GM21447 (cell line): ENCODE measurements at regions not wholly inside any gene's neighbourhood (a gene's known extent, or its start where the extent isn't known, plus 50 kb on each side); places are given as distances from the start of the nearest gene placed in this dataset.
"Not testable (repeated sequence)": the region's sequence is repeated elsewhere in the genome, so short reads cannot be mapped to it uniquely, and the experiment has no call there.

Experiments used
- ATAC-seq: cut with Tn5 transposase; IDR thresholded peaks from one replicate; pipeline ENCODE4 v1.9.1; 2021; ENCODE audit not compliant: unreplicated experiment

DNA sequence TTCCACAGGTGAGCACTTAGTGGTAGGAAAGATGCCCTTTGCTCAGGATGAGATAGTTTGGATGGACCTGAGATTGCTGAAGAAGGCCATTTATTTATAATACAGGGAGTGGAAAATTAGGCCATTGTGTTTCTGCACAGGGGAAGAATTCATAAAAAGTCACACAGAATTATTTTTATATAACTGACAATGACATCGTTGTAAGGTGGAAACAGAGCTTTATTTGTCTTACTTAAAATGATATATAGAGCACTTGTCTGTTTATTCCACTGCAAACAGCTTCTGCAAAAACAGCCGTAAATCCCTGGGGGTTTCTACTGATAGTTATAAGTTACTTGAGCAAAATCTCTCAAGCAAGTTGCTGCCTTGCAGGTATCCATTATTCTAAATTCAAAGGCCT, 158.1 kb upstream of the ZNF521 start:
- ATAC-seq: no peak

DNA sequence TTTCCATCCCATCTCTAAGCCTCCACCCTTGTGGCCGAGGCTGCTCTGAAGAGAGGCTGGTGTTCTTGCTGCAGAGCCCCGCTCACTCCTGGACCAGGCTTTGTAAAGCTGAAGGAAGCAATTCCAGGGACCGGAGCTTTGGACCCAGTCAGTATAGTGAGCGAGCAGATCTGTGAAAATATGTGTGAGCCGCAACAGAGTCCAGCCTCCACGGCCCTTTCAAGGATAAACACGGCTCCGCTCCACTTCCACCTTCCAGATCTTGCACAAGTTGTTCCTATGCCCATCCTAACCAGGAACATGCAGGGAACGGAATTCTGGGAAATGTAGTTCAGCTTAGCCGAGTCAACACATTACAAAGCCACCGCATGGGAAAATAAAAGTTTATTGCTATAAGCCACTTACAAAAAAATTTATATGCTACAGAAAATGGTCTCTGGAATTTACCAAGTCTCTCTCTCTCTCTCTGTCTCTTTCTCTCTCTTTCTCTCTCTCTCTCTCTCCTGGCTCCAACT, 151.7 kb upstream of the ZNF521 start:
- ATAC-seq: no peak

DNA sequence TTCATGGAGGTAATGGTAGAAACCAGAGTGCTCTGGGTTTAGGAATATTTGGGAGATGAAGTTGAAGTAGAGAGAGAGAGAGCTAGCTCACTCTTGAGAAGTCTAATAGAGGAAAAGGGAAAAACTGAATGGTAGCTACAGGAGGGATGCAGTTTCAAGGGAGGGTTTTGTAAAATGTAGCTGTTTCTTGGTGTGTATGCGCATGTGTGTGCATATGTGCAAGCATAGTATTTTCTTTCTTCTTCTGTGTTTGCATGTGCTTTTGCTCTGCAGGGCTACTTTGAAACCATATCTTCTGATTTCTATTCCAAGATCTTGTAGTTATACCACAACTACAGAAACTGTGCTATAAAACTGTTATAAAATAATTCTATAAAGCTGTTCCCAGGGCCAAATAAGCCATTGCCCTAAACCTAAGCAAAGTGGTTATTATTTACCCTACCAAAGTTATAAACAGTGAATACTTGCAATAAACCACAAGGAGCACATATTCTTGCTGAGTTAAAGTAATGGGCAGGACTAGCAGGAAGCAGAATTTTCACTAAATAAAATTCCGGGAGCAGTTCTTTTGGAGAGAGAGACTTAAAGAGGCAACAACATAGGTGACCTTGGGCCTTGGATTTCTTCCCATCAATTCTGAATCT, 145.3 kb upstream of the ZNF521 start:
- ATAC-seq: no peak

DNA sequence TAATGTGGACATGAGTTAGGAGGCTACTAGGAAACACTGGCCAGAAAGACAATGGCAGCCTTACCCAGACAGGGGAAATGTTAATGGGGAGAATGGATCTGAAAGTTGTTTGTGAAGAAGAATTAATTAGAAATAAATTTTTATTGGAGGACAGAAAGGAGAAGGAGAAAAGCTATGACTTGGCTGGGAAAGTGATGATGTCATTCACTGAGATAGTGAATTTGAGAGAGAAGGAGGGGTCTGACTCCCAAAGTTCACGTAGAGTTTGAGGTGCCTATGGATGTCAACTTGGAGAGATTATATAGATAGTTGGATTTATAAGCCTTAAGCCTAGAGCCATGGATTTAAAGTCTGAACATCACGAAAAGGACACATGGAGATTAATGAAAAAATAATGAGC, 144.6 kb upstream of the ZNF521 start:
- ATAC-seq: no peak

DNA sequence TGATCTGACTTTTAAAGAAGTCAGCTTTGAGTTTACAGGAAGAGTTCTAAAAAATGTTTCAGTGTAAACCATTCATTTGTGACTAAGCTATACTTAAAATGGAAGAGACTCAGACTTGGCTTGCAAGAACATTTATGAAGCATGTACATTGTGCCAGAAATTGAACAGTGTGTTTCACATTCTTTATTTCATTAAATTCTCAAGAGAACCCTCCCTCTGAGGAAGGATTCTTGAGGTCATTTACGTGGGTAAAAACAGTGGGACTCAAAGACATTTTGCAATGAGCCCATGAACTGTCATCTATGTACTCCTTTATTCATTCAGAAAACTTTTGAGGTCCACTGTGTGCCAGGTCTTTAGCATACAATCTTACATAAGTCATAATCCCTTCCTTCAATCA, 143.6 kb upstream of the ZNF521 start:
- no peak for ATAC-seq

DNA sequence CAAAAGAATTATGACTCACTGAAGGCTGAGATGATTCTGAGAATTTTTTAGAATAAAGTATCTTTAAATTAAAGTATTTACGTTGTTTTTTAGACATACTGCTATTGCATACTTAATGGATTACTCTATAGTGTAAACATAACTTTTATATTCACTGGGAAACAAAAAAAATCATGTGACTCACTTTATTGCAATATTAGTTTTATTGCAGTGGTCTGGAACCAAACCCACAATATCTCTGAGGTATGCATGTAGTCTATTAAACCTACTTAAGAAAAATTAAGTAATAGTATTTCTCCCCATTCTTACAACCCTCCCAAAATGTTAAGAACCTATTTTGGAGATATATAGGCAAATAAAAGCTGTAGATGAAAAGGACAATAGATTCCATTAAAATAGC, 142.9 kb upstream of the ZNF521 start:
- ATAC-seq: no peak

DNA sequence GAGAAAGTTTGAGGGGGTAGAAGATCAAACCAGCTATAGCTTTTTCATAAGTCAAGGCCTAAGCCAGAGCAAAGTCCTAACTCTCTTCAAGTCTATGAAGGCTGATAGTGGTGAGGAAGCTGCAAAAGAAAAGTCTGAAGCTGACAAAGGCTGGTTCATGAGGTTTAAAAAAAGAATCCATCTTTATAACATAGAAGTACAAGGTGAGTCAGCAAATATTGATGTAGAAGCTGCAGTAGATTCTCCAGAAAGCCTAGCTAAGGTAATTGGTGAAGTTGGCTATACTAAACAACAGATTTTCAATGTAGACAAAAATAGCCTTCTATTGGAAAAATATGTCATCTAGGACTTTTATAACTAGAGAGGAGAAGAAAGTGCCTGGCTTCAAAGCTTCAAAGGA, 141.4 kb upstream of the ZNF521 start:
- ATAC-seq: no peak

DNA sequence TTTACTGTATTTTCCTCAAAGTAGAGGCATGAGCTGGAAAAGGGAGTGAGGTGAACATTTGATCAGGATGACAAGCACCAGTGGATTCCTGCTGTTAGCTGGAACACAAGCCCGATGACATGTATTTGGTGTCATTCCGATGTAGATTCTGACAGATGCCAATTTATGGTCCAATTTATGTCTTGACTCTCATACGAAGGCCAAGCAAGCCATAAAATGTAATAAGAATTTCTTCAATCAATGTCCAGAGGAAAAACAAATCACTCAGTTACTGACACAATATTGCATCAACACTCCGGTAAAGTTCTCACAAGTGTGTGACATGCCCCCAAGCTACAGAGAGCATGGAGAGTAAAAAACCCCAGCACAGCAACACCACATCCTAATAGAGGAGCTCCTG, 138.3 kb upstream of the ZNF521 start:
- no peak for ATAC-seq

DNA sequence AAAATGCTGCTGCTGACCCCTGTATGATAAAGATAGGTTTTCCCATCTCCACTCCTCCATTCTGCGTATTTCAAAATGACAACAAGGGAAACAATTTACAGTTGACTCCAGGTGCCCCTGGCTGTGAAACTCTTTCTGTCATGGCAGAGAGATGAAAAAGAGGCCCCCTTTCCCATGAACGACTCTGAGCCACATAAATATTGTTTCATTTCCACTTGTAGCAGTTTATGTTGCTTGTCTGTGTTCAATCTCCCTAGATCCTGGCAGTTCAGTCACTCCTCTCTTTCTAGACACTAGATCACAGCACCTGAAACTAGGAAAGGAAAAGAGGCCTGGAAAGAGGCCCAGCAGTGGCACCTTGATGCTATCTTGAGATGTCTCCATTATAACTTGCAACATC, 121.0 kb upstream of the ZNF521 start:
- no peak for ATAC-seq

DNA sequence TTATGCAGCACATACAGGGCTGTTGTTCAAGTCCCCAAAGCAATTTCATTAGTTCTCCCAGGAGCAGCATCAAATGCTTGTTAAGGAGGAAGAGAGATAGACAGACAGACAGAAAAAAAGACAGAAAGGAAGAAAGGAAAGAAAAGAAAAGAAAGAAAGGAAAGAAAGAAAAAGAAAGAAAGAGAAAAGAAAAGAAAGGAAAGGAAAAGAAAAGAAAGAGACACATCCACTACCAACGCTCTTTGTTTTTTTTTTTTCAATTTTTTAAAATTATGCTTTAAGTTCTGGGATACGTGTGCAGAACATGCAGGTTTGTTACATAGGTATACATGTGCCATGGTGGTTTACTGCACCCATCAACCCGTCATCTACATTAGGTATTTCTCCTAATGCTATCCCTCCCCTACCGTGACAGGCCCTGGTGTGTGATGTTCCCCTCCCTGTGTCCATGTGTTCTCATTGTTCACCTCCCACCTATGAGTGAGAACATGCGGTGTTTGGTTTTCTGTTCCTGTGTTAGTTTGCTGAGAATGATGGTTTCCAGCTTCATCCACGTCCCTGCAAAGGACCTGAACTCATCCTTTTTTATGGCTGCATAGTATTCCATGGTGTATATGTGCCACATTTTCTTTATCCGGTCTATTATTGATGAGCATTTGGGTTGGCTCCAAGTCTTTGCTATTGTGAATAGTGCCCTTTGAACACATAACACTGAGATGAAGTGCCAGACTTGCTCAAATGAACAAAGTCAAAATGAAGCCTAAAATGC, 119.0 kb upstream of the ZNF521 start:
- not testable (repeated sequence) for ATAC-seq

DNA sequence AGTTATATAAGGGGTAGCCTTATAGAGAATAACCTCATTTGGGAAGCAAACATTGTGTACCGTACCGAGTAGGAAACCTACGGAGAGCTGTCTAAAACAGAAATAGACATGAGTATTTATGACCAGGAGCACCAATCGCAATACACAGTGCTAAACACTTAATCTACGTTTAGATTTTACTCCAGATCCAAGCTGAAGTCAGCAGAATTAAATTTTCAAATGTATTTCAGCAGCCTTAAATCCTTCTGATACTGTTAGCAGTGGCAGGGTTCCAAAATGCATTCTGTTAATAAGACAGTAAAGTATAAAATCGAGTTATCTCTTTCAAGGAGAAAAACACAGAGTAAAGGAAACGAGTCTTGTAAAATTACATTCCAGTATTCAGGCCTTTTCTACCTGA, 118.1 kb upstream of the ZNF521 start:
- no peak for ATAC-seq

DNA sequence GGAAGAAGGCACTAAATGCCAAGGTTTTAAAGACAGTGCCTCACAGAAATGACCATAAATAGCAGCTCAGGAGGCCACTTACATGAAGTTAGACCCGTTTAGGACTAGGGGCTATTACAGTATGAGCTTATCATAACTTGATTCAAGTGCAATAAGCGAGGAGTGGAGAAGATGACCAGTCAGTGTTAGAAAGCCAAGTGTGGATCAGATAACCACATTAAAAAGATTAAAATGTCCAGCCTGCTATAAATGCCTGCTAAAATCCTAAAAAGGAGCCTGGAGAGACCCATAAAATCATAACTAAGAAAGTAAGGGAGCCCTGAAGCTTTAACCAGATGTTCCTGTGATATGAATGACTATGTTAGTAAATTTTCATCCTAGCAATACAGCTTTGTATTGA, 117.5 kb upstream of the ZNF521 start:
- ATAC-seq: no peak

DNA sequence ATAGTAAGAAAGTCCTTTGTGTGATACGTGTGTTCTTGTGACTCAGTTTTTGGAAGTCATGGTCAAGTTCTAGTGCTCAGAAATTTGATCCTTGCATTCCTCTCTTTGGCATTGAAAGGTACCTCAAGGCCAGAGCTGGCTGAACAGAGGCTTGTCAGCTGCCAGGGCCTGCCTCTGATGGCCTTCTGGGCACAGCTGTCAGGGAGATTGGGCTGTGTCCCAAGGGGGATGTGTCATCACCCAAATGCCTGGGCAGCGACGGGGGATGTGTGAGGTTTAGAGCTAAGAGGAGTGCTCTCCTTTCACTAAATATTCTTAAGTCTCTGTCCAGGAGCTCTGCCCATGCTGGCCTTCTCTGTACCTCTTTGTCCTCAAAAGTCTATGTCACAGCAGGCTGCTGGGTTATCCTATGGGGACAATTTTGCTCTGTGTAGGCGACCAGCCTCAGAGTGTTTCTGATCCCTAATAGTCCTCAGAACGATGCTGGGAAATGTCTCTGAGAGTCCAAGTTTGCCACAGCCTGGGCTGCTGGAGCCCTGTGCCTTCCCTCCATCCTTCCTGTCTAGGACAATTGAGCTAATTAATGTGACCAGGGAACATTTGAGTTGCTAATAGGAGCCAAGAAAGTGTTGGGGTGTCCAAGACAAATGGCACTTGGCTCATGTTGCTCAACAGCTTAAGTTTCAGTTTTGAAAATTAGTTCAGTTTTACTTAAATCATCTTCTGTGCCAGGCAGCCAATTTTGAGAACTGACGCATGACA, 115.4 kb upstream of the ZNF521 start:
- no peak for ATAC-seq

DNA sequence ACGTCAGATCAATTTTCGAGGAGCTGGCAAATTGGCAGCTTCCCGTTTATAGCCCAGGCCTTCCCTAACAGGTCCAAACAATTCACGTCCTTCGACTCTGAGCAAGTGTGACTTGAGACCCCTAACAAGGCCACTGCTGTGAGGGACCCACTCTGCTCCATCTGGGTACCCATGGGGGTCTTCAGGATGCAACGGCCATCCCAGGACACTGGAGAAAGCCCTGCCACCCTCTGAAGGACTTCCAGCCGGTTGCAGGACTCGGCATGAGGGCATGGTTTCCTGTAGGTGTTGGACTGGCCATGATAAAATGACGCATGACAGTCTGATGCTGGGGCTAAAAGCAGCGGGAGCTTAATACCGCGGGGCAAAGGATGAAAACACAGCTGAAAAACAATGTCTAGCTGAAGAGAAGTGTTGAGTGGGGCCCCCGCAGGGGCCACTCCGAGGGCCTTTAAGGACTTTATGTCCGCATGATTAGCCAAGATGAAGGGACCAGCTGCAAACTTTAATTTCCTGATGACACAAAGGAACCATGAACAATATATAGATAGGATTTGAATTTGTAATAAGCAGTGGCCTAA, 113.3 kb upstream of the ZNF521 start:
- no peak for ATAC-seq

DNA sequence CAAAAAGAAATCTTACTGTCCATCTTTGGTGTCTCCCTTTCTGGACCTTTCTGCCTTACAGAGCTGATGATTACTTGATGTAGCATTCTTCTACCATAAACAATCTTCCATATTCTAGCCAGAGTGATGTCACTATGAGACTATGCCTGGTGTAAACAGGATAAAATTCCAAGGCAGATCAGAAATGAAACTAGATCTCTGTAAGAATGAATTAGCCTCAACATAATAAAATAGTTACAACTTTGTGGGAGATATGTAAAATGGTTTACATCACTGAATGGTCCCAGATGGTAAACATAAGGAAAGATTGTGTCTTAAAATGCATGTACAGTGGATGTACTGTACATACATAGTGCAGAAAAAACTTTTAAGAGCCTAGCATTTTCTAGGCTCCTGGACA, 112.3 kb upstream of the ZNF521 start:
- ATAC-seq: no peak

DNA sequence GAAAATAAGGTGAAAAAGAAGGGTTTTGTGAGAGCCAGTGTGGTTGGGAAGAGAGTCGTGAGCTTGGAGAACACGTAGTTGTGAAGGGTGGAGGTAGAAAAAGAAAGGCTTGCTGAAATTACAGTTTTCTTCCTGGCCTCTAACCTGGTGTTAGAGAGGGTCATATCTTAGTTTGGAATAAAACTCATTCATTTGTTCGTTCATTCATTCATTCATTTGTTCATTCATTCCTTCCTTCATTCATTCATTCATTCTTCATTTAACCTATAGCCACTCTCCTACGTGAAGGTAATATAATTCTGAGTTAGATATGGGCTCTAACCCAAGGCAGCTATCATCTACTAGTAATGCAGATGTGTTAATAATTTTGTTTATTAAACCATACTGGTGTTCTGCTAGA, 111.8 kb upstream of the ZNF521 start:
- no peak for ATAC-seq

DNA sequence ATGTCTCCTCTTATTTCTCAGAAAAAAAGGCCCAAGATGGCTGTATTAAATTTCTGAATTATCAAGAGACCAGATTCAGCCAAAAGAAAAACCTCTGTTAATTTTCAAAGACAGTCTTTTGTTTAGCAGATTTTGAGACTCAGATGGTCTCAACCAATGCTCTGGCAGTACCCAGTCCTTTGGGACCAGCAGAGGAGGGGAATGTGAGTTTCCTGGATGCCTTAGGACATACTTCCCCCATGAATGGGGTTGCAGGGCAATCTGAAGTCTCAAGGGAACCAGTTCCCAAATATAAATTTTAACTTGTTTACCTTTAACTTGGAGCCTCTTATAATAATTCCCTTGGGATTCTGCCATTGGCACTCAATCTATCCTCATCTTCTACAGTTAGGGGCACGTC, 107.8 kb upstream of the ZNF521 start:
- no peak for ATAC-seq

DNA sequence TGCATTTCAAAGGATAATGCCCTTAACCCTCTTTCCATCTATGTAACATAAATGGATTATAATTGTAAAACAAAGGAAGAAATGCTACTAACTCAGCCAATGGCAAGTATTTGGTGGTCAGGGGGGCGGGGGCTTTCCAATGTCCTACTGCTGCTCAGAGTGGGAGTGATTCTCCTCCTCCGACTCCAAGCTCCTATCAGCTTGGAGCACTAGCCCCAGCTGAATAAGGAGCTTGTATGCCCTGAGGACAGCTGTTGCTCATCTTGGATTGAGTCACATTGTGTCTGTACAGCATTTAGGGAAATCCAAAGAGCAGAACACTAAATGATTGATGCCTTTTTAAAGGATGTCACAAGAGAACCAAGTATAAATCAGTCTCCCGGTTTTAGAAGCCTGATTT, 105.6 kb upstream of the ZNF521 start:
- no peak for ATAC-seq

DNA sequence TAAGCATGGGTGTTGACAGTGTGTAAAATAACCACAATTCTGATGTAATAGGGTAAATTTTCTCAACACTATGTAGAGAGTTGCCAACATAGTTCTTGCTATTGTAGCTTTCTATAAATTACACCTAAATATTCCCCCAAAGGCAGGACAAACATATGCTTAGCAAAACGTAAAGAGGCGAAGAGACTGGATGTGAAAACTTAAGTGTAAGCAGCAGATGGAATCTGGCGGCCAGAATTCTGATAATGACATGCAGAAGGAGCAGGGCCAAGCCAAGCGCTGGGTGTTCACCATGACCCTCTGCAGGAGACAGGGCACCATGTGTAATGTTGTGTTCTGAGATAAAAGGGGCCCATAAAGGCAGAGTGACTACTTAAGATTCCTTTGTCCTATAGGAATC, 105.2 kb upstream of the ZNF521 start:
- ATAC-seq: no peak

DNA sequence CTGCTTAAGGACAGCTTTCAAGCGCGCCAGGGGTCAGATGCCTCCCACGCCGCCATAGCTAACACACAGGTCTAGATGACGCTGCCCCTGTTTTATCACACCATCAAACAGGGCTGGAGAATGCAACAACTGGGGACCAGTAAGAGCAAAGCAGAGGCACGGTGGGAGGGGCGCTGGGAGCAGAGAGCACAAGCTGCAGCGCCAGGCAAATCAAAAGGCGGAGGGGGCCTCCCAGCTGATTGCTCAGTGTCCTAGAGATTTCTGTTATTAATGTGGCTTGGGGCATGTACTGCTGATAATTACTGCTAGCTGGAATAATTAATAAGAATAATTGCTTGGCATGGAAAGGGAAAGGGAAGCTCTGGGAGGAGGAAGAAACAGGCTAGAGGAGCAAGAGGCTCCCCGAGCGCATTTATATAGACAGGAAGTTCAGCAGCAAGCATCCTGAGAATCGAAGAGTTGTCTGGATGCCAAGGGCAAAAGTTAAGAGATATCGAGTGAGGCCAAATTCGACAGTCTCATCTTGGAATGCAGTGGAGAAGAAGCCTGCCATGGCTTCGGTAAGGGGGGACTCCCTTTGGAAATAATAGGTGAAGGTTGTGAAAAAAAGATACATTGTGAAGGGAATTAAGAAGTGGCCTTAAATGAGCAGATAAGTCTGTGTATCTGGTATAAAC, 104.5 kb upstream of the ZNF521 start:
- ATAC-seq: no peak

DNA sequence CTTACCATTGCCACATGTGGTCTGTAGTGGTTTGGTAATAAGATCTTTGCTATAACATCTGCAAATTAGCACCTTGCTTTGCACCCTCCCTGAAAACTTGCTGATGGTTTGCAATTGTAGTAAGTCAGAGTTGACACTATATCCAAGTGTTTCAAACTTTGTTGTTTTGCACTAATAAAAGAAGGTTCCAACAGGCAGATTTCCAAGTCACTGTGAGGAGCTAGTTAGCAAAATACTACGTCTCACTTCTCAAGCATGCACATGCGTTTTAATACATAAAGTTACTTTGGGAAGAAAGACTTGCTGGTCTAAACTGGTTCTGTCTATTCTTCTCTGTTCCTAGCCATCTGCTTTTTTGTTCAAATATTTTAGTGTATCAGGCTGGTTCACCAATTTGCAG, 103.7 kb upstream of the ZNF521 start:
- no peak for ATAC-seq
